K562 (cell line): ENCODE measurements at regions not wholly inside any gene's neighbourhood (a gene's known extent, or its start where the extent isn't known, plus 50 kb on each side); places are given as distances from the start of the nearest gene placed in this dataset.

Experiments used
- ATAC-seq: fragments of 200-7000 bp; cut with Tn5 transposase; 3 replicates; pipeline ENCODE4 v1.9.1; 2020; ENCODE audit warnings: moderate library complexity
- BruUV-seq: library from RNA; stranded (reverse); fragments of 400-500 nt; replicated peaks from 2 replicates; lab custom pipeline; 2021; lab: Mats Ljungman, UMichigan
- CTCF ChIA-PET: fragments of 300-600 bp; formaldehyde crosslinking; extraction: SDS; loops from one replicate; lab custom pipeline; 2021; ENCODE audit warnings: low intra/inter-chr PET ratio; lab: Yijun Ruan, JAX
- POLR2A ChIA-PET: fragments of 300-600, 350-650 bp; sonication (Branson Sonifier 250); formaldehyde crosslinking; extraction: SDS; loops from one replicate; lab custom pipeline; 2021; ENCODE audit warnings: antibody characterized with exemption, inconsistent platforms; lab: Yijun Ruan, JAX
- DNase-seq, 4 experiments: peaks; one replicate each; pipeline versions ENCODE4 v3.0.0 to v3.0.0-alpha.2; 2011 to 2018; ENCODE audit warnings: low spot score in 3 of 4, mixed read lengths in 3 of 4; ENCODE audit errors: extremely low read depth in 1 of 4
- FAIRE-seq: peaks from 2 replicates; lab custom pipeline; 2011; peaks lifted over from hg19 to GRCh38; lab: Jason Lieb, UNC
- H2AFZ ChIP-seq: 2 replicates; pipeline ENCODE4 v1.6.0; 2011; ENCODE audit warnings: low read depth, low read length, control low read depth, inconsistent platforms
- H3K27ac ChIP-seq: fragments of 200-600 bp; 3 replicates; pipeline ENCODE4 v1.8.0; 2011; ENCODE audit warnings: low read depth, mild to moderate bottlenecking, control low read depth, inconsistent platforms, low read length, moderate library complexity, mixed read lengths; ENCODE audit errors: extremely low read depth
- H3K27me3 ChIP-seq, 2 experiments: fragments of 300-600 bp in 1 of 2; 2 replicates in 1 of 2; 3 replicates in 1 of 2; pipeline versions ENCODE4 v1.6.0 to v1.8.0; 2011; ENCODE audit warnings: inconsistent platforms in 2 of 2, low read length in 2 of 2, mild to moderate bottlenecking in 1 of 2, mixed read lengths in 1 of 2, moderate library complexity in 1 of 2; ENCODE audit not compliant: control insufficient read depth in 2 of 2, insufficient read depth in 2 of 2
- H3K36me3 ChIP-seq: fragments of 300-600 bp; 3 replicates; pipeline ENCODE4 v1.8.0; 2011; ENCODE audit warnings: mild to moderate bottlenecking, low read length, inconsistent platforms; ENCODE audit not compliant: control insufficient read depth, insufficient read depth
- H3K4me1 ChIP-seq, 2 experiments: fragments of 200-600 bp in 1 of 2; replicated peaks in 1 of 2; 2 replicates in 1 of 2; 3 replicates in 1 of 2; pipeline versions ENCODE4 v1.5.1 to v1.8.0; 2011; ENCODE audit warnings: inconsistent platforms in 2 of 2, low read length in 2 of 2, mild to moderate bottlenecking in 1 of 2, mixed read lengths in 1 of 2, moderate library complexity in 1 of 2; ENCODE audit not compliant: control insufficient read depth in 2 of 2, insufficient read depth in 2 of 2
- H3K4me2 ChIP-seq: 2 replicates; pipeline ENCODE4 v1.6.1; 2011; ENCODE audit warnings: low read length, control low read depth, inconsistent platforms, mixed read lengths; ENCODE audit not compliant: insufficient read depth
- H3K4me3 ChIP-seq: fragments of 200-600 bp; sonication (generic), shearing (Covaris generic); 2 replicates; pipeline ENCODE4 v1.5.1; 2016; ENCODE audit warnings: control low read depth, inconsistent platforms
- H3K79me2 ChIP-seq: fragments of 200-600 bp; 3 replicates; pipeline ENCODE4 v1.8.0; 2011; ENCODE audit warnings: low read length, inconsistent platforms; ENCODE audit not compliant: control insufficient read depth, insufficient read depth
- H3K9ac ChIP-seq, 2 experiments: 2 replicates each; pipeline versions ENCODE4 v1.6.0 to v1.6.1; 2011; ENCODE audit warnings: low read depth in 2 of 2, low read length in 2 of 2, control low read depth in 1 of 2, inconsistent platforms in 1 of 2, mild to moderate bottlenecking in 1 of 2, mixed read lengths in 1 of 2; ENCODE audit not compliant: insufficient read depth in 1 of 2
- H3K9me1 ChIP-seq: one replicate; pipeline ENCODE4 v1.6.0; 2011; ENCODE audit warnings: inconsistent platforms, mild to moderate bottlenecking, low read length, moderate library complexity; ENCODE audit not compliant: control insufficient read depth, insufficient read depth
- H3K9me3 ChIP-seq: replicated peaks from 2 replicates; pipeline ENCODE4 v1.5.1; 2011; ENCODE audit warnings: low read depth, low read length, inconsistent platforms; ENCODE audit not compliant: control insufficient read depth, insufficient read depth
- H4K20me1 ChIP-seq: replicated peaks from 2 replicates; pipeline ENCODE4 v1.6.1; 2011; ENCODE audit warnings: low read length, inconsistent platforms, mixed read lengths; ENCODE audit not compliant: control insufficient read depth, insufficient read depth
- DEAF1 ChIP-seq: fragments of 450-650 bp; formaldehyde crosslinking; IDR thresholded peaks from 2 replicates; pipeline ENCODE4 v1.4.0; 2020; ENCODE audit warnings: mild to moderate bottlenecking, moderate library complexity
- EHMT2 ChIP-seq: fragments of 450-650 bp; IDR thresholded peaks from 2 replicates; pipeline ENCODE4 v1.6.1; 2018; ENCODE audit warnings: antibody characterized with exemption
- FOXO4 ChIP-seq: fragments of 450-650 bp; formaldehyde crosslinking; IDR thresholded peaks from 2 replicates; pipeline ENCODE4 v1.4.0; 2020; ENCODE audit warnings: mild to moderate bottlenecking, moderate library complexity
- GTF3C2 ChIP-seq: IDR thresholded peaks from 3 replicates; pipeline ENCODE4 v1.6.1; 2011; ENCODE audit warnings: borderline replicate concordance, mild to moderate bottlenecking, moderate library complexity; ENCODE audit not compliant: insufficient read length; ENCODE audit errors: extremely low read depth
- HDAC8 ChIP-seq: fragments of 450-650 bp; IDR thresholded peaks from 2 replicates; pipeline ENCODE4 v1.6.1; 2016; ENCODE audit warnings: mild to moderate bottlenecking, missing genetic modification characterization, moderate library complexity, missing compliant biosample characterization
- SLC30A9 ChIP-seq: fragments of 250-450 bp; sonication (Bioruptor Pico); IDR thresholded peaks from 2 replicates; pipeline ENCODE4 v1.8.0; 2022; ENCODE audit warnings: mild to moderate bottlenecking, moderate library complexity
- SREBF1 ChIP-seq: fragments of 150-350 bp; IDR thresholded peaks from 2 replicates; pipeline ENCODE4 v1.6.1; 2014; ENCODE audit warnings: antibody characterized with exemption, low read depth, low read length, borderline replicate concordance
- TARDBP ChIP-seq: fragments of 450-650 bp; IDR thresholded peaks from 2 replicates; pipeline ENCODE4 v1.6.1; 2016
- USF2 ChIP-seq: sonication (generic); formaldehyde crosslinking; IDR thresholded peaks from 2 replicates; pipeline ENCODE4 v1.5.0; 2020; ENCODE audit warnings: missing genetic modification reagents
- ZBED1 ChIP-seq: IDR thresholded peaks from 2 replicates; pipeline ENCODE4 v1.6.1; 2014
- ZBTB7A ChIP-seq: IDR thresholded peaks from 2 replicates; pipeline ENCODE4 v1.6.1; 2011; ENCODE audit warnings: low read depth, mild to moderate bottlenecking, low read length, moderate library complexity, borderline replicate concordance; ENCODE audit not compliant: control insufficient read depth
- ZNF253 ChIP-seq: fragments of 250-450 bp; sonication (Bioruptor Pico); conservative IDR thresholded peaks from 2 replicates; pipeline ENCODE4 v1.6.1; 2021; ENCODE audit warnings: mild to moderate bottlenecking
- ZNF384 ChIP-seq: IDR thresholded peaks from 2 replicates; pipeline ENCODE4 v1.6.1; 2012; ENCODE audit warnings: low read depth, low read length, improper control_type of control experiment
- ZNF785 ChIP-seq: fragments of 250-450 bp; sonication (Bioruptor Pico); IDR thresholded peaks from 2 replicates; pipeline ENCODE4 v1.4.0; 2020; ENCODE audit warnings: mild to moderate bottlenecking
- WGBS: fragments of 100-300 bp; shearing (Covaris generic); methylation state at CpG from one replicate; pipeline ENCODE4 v1.1.6; 2016; ENCODE audit warnings: low coverage, mixed read lengths; ENCODE audit not compliant: insufficient coverage; ENCODE audit errors: missing lambda C conversion rate; 5-methylcytosine and 5-hydroxymethylcytosine counted together
- in situ Hi-C: fragments of 300-500 bp; cut with MboI; formaldehyde crosslinking; loops from 4 replicates; pipeline ENCODE4 v1.15.0; 2018; ENCODE audit warnings: inconsistent platforms, mixed read lengths
- intact Hi-C: fragments of 100-400 bp; cut with micrococcal nuclease; formaldehyde crosslinking; loops from 2 replicates; pipeline ENCODE4 v1.14.2; 2022
- TF ChIP-seq, protein P1 (sequence below): fragments of 450-650 bp; IDR thresholded peaks from 2 replicates; pipeline ENCODE4 v1.6.1; 2016; ENCODE audit warnings: mild to moderate bottlenecking

GRCh38 chr7:69309601-69310000, 288.7 kb upstream of the AUTS2 start:
- Histone ChIP-seq H3K9me1 (no peaks in the 10 kb centered on the region), H3K9me3 (no peaks in the 10 kb centered on the region), H3K9ac (no peak overlapping the region), H3K4me3 (no peak overlapping the region)
- POLR2A ChIA-PET = no interaction called here
- TF ChIP-seq, protein P1, sequence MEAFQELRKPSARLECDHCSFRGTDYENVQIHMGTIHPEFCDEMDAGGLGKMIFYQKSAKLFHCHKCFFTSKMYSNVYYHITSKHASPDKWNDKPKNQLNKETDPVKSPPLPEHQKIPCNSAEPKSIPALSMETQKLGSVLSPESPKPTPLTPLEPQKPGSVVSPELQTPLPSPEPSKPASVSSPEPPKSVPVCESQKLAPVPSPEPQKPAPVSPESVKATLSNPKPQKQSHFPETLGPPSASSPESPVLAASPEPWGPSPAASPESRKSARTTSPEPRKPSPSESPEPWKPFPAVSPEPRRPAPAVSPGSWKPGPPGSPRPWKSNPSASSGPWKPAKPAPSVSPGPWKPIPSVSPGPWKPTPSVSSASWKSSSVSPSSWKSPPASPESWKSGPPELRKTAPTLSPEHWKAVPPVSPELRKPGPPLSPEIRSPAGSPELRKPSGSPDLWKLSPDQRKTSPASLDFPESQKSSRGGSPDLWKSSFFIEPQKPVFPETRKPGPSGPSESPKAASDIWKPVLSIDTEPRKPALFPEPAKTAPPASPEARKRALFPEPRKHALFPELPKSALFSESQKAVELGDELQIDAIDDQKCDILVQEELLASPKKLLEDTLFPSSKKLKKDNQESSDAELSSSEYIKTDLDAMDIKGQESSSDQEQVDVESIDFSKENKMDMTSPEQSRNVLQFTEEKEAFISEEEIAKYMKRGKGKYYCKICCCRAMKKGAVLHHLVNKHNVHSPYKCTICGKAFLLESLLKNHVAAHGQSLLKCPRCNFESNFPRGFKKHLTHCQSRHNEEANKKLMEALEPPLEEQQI = no peak
- TF ChIP-seq TARDBP = no peak
- TF ChIP-seq SREBF1 = no peak
- TF ChIP-seq SLC30A9 (CRISPR knock-in tag) = no peak
- no peak for TF ChIP-seq HDAC8 (tag)
- no peak for TF ChIP-seq GTF3C2
- TF ChIP-seq USF2 (CRISPR knock-in tag) = no peak
- TF ChIP-seq FOXO4 (CRISPR knock-in tag) = no peak
- no peak for TF ChIP-seq ZNF253 (CRISPR knock-in tag)
- TF ChIP-seq ZBED1 = no peak
- TF ChIP-seq ZNF785 (CRISPR knock-in tag) = no peak
- TF ChIP-seq DEAF1 = no peak
- no peak for TF ChIP-seq ZNF384
- TF ChIP-seq ZBTB7A = no peak
- TF ChIP-seq EHMT2 = no peak
- TF ChIP-seq, all 486 proteins: peak for 0
- DNase-seq = no peak
- WGBS = 0% methylated on average over 1 of the region's 1 CpG
- ATAC-seq = no peak
- in situ Hi-C loops (no loop called here), intact Hi-C loops (no loop called here)
- no peak overlapping the region for H3K27ac ChIP-seq
- BruUV-seq = no TSS peak
- no peaks in the 10 kb centered on the region for H3K27me3 ChIP-seq
- no peaks in the 10 kb centered on the region for H4K20me1 ChIP-seq
- no peaks in the 10 kb centered on the region for H3K36me3 ChIP-seq
- H3K4me1 ChIP-seq = no peaks in the 10 kb centered on the region
- H3K79me2 ChIP-seq = no peaks in the 10 kb centered on the region
- H3K4me2 ChIP-seq = no peak overlapping the region
- CTCF ChIA-PET = no interaction called here
- H2AFZ ChIP-seq = no peak overlapping the region
- no peak for FAIRE-seq
